ENCODE measurements at regions not wholly inside any gene's neighbourhood (a gene's known extent, or its start where the extent isn't known, plus 50 kb on each side); places are given as distances from the start of the nearest gene placed in this dataset.

- TF ChIP-seq POLR2AphosphoS5 (IDR thresholded peaks at IDR 0.05), result no peak
- TF ChIP-seq, protein P1, sequence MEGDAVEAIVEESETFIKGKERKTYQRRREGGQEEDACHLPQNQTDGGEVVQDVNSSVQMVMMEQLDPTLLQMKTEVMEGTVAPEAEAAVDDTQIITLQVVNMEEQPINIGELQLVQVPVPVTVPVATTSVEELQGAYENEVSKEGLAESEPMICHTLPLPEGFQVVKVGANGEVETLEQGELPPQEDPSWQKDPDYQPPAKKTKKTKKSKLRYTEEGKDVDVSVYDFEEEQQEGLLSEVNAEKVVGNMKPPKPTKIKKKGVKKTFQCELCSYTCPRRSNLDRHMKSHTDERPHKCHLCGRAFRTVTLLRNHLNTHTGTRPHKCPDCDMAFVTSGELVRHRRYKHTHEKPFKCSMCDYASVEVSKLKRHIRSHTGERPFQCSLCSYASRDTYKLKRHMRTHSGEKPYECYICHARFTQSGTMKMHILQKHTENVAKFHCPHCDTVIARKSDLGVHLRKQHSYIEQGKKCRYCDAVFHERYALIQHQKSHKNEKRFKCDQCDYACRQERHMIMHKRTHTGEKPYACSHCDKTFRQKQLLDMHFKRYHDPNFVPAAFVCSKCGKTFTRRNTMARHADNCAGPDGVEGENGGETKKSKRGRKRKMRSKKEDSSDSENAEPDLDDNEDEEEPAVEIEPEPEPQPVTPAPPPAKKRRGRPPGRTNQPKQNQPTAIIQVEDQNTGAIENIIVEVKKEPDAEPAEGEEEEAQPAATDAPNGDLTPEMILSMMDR (IDR thresholded peaks at IDR 0.05), result no peak
These were observed 256.2 kb downstream of the SATB2 start for GRCh38 chr2:199201539-199201938.

All from suprapubic skin (tissue), 3 donors.